ENCODE measurements at regions not wholly inside any gene's neighbourhood (a gene's known extent, or its start where the extent isn't known, plus 50 kb on each side); places are given as distances from the start of the nearest gene placed in this dataset.
"Not testable (repeated sequence)": the region's sequence is repeated elsewhere in the genome, so short reads cannot be mapped to it uniquely, and the experiment has no call there.

- no peaks in the 10 kb centered on the region for H3K27me3 ChIP-seq (ENCODE audit: low read depth, low read length)
- H3K27ac ChIP-seq (ENCODE audit: low read length), result no peak overlapping the region
- H3K4me1 ChIP-seq (ENCODE audit: control insufficient read depth in 1 of 2, insufficient read depth in 2 of 2, low read length in 2 of 2), result no peaks in the 10 kb centered on the region
- H3K4me3 ChIP-seq (ENCODE audit: low read depth in 1 of 2, low read length in 2 of 2), result no peak overlapping the region
- peaks cover 0 to 5% of the 10 kb centered on the region in 2 donors for H3K9me3 ChIP-seq (ENCODE audit: control insufficient read depth in 1 of 2, low read length in 2 of 2)
- H3K36me3 ChIP-seq (ENCODE audit: control insufficient read depth in 1 of 2, insufficient read depth in 2 of 2, low read length in 2 of 2), result no peaks in the 10 kb centered on the region
Observed at GRCh38 chr3:153349108-153349499, 187.1 kb downstream of the RAP2B start.

GRCh38 chr3:153350420-153350819, 188.4 kb downstream of the RAP2B start:
- Histone ChIP-seq H3K4me3 (ENCODE audit: low read depth in 1 of 2, low read length in 2 of 2) (no peak overlapping the region), H3K4me1 (ENCODE audit: control insufficient read depth in 1 of 2, insufficient read depth in 2 of 2, low read length in 2 of 2) (no peaks in the 10 kb centered on the region), H3K27ac (ENCODE audit: low read length) (no peak overlapping the region), H3K27me3 (ENCODE audit: low read depth, low read length) (no peaks in the 10 kb centered on the region), H3K36me3 (ENCODE audit: control insufficient read depth in 1 of 2, insufficient read depth in 2 of 2, low read length in 2 of 2) (no peaks in the 10 kb centered on the region), H3K9me3 (ENCODE audit: control insufficient read depth in 1 of 2, low read length in 2 of 2) (peaks cover 0 to 5% of the 10 kb centered on the region in 2 donors)

GRCh38 chr3:153354641-153355040, 192.6 kb downstream of the RAP2B start:
- Histone ChIP-seq H3K9me3 (ENCODE audit: control insufficient read depth in 1 of 2, low read length in 2 of 2) (no peaks in the 10 kb centered on the region), H3K36me3 (ENCODE audit: control insufficient read depth in 1 of 2, insufficient read depth in 2 of 2, low read length in 2 of 2) (no peaks in the 10 kb centered on the region), H3K4me1 (ENCODE audit: control insufficient read depth in 1 of 2, insufficient read depth in 2 of 2, low read length in 2 of 2) (no peaks in the 10 kb centered on the region), H3K27ac (ENCODE audit: low read length) (no peak overlapping the region), H3K27me3 (ENCODE audit: low read depth, low read length) (no peaks in the 10 kb centered on the region), H3K4me3 (ENCODE audit: low read depth in 1 of 2, low read length in 2 of 2) (no peak overlapping the region)

- Histone ChIP-seq H3K9me3 (ENCODE audit: control insufficient read depth in 1 of 2, low read length in 2 of 2) (no peaks in the 10 kb centered on the region), H3K4me3 (ENCODE audit: low read depth in 1 of 2, low read length in 2 of 2) (no peak overlapping the region), H3K27ac (ENCODE audit: low read length) (no peak overlapping the region), H3K27me3 (ENCODE audit: low read depth, low read length) (no peaks in the 10 kb centered on the region), H3K4me1 (ENCODE audit: control insufficient read depth in 1 of 2, insufficient read depth in 2 of 2, low read length in 2 of 2) (no peaks in the 10 kb centered on the region), H3K36me3 (ENCODE audit: control insufficient read depth in 1 of 2, insufficient read depth in 2 of 2, low read length in 2 of 2) (no peaks in the 10 kb centered on the region)
Observed at GRCh38 chr3:153355559-153355958, 193.5 kb downstream of the RAP2B start.

- no peaks in the 10 kb centered on the region for H3K27me3 ChIP-seq (ENCODE audit: low read depth, low read length)
- no peaks in the 10 kb centered on the region for H3K36me3 ChIP-seq (ENCODE audit: control insufficient read depth in 1 of 2, insufficient read depth in 2 of 2, low read length in 2 of 2)
- no peak overlapping the region for H3K27ac ChIP-seq (ENCODE audit: low read length)
- H3K4me1 ChIP-seq (ENCODE audit: control insufficient read depth in 1 of 2, insufficient read depth in 2 of 2, low read length in 2 of 2), result no peaks in the 10 kb centered on the region
- H3K9me3 ChIP-seq (ENCODE audit: control insufficient read depth in 1 of 2, low read length in 2 of 2), result no peaks in the 10 kb centered on the region
- no peak overlapping the region for H3K4me3 ChIP-seq (ENCODE audit: low read depth in 1 of 2, low read length in 2 of 2)
Observed at GRCh38 chr3:153356908-153357307, 194.9 kb downstream of the RAP2B start.

- Histone ChIP-seq H3K4me1 (ENCODE audit: control insufficient read depth in 1 of 2, insufficient read depth in 2 of 2, low read length in 2 of 2) (no peaks in the 10 kb centered on the region), H3K4me3 (ENCODE audit: low read depth in 1 of 2, low read length in 2 of 2) (no peak overlapping the region), H3K27ac (ENCODE audit: low read length) (no peak overlapping the region), H3K9me3 (ENCODE audit: control insufficient read depth in 1 of 2, low read length in 2 of 2) (no peaks in the 10 kb centered on the region), H3K27me3 (ENCODE audit: low read depth, low read length) (no peaks in the 10 kb centered on the region), H3K36me3 (ENCODE audit: control insufficient read depth in 1 of 2, insufficient read depth in 2 of 2, low read length in 2 of 2) (no peaks in the 10 kb centered on the region)
Observed at GRCh38 chr3:153357436-153357835, 195.4 kb downstream of the RAP2B start.

GRCh38 chr3:153369561-153370374, 207.7 kb downstream of the RAP2B start:
- Histone ChIP-seq H3K4me1 (ENCODE audit: control insufficient read depth in 1 of 2, insufficient read depth in 2 of 2, low read length in 2 of 2) (no peaks in the 10 kb centered on the region), H3K27me3 (ENCODE audit: low read depth, low read length) (no peaks in the 10 kb centered on the region), H3K9me3 (ENCODE audit: control insufficient read depth in 1 of 2, low read length in 2 of 2) (no peaks in the 10 kb centered on the region), H3K36me3 (ENCODE audit: control insufficient read depth in 1 of 2, insufficient read depth in 2 of 2, low read length in 2 of 2) (no peaks in the 10 kb centered on the region), H3K4me3 (ENCODE audit: low read depth in 1 of 2, low read length in 2 of 2) (no peak overlapping the region), H3K27ac (ENCODE audit: low read length) (no peak overlapping the region)

- H3K4me1 ChIP-seq (ENCODE audit: control insufficient read depth in 1 of 2, insufficient read depth in 2 of 2, low read length in 2 of 2), result no peaks in the 10 kb centered on the region
- H3K4me3 ChIP-seq (ENCODE audit: low read depth in 1 of 2, low read length in 2 of 2), result no peak overlapping the region
- no peaks in the 10 kb centered on the region for H3K27me3 ChIP-seq (ENCODE audit: low read depth, low read length)
- no peaks in the 10 kb centered on the region for H3K36me3 ChIP-seq (ENCODE audit: control insufficient read depth in 1 of 2, insufficient read depth in 2 of 2, low read length in 2 of 2)
- no peaks in the 10 kb centered on the region for H3K9me3 ChIP-seq (ENCODE audit: control insufficient read depth in 1 of 2, low read length in 2 of 2)
- H3K27ac ChIP-seq (ENCODE audit: low read length), result no peak overlapping the region
Observed at GRCh38 chr3:153370680-153371079, 208.7 kb downstream of the RAP2B start.

GRCh38 chr3:153372326-153372725, 210.3 kb downstream of the RAP2B start:
- Histone ChIP-seq H3K4me3 (ENCODE audit: low read depth in 1 of 2, low read length in 2 of 2) (no peak overlapping the region), H3K27ac (ENCODE audit: low read length) (no peak overlapping the region), H3K9me3 (ENCODE audit: control insufficient read depth in 1 of 2, low read length in 2 of 2) (no peaks in the 10 kb centered on the region), H3K27me3 (ENCODE audit: low read depth, low read length) (no peaks in the 10 kb centered on the region), H3K36me3 (ENCODE audit: control insufficient read depth in 1 of 2, insufficient read depth in 2 of 2, low read length in 2 of 2) (no peaks in the 10 kb centered on the region), H3K4me1 (ENCODE audit: control insufficient read depth in 1 of 2, insufficient read depth in 2 of 2, low read length in 2 of 2) (no peaks in the 10 kb centered on the region)

- H3K9me3 ChIP-seq (ENCODE audit: control insufficient read depth in 1 of 2, low read length in 2 of 2), result no peaks in the 10 kb centered on the region
- H3K4me3 ChIP-seq (ENCODE audit: low read depth in 1 of 2, low read length in 2 of 2), result no peak overlapping the region
- H3K27me3 ChIP-seq (ENCODE audit: low read depth, low read length), result no peaks in the 10 kb centered on the region
- no peaks in the 10 kb centered on the region for H3K36me3 ChIP-seq (ENCODE audit: control insufficient read depth in 1 of 2, insufficient read depth in 2 of 2, low read length in 2 of 2)
- H3K4me1 ChIP-seq (ENCODE audit: control insufficient read depth in 1 of 2, insufficient read depth in 2 of 2, low read length in 2 of 2), result no peaks in the 10 kb centered on the region
- no peak overlapping the region for H3K27ac ChIP-seq (ENCODE audit: low read length)
Observed at GRCh38 chr3:153373606-153374005, 211.6 kb downstream of the RAP2B start.

- H3K27me3 ChIP-seq (ENCODE audit: low read depth, low read length); H3K27ac ChIP-seq (ENCODE audit: low read length); H3K9me3 ChIP-seq (ENCODE audit: control insufficient read depth in 1 of 2, low read length in 2 of 2); H3K36me3 ChIP-seq (ENCODE audit: control insufficient read depth in 1 of 2, insufficient read depth in 2 of 2, low read length in 2 of 2); H3K4me1 ChIP-seq (ENCODE audit: control insufficient read depth in 1 of 2, insufficient read depth in 2 of 2, low read length in 2 of 2); H3K4me3 ChIP-seq (ENCODE audit: low read depth in 1 of 2, low read length in 2 of 2): not testable (repeated sequence)
Observed at GRCh38 chr3:153378366-153378765, 216.3 kb downstream of the RAP2B start.

GRCh38 chr3:153379516-153379915, 217.5 kb downstream of the RAP2B start:
- Histone ChIP-seq H3K4me3 (ENCODE audit: low read depth in 1 of 2, low read length in 2 of 2) (no peak overlapping the region), H3K9me3 (ENCODE audit: control insufficient read depth in 1 of 2, low read length in 2 of 2) (no peaks in the 10 kb centered on the region), H3K27ac (ENCODE audit: low read length) (no peak overlapping the region), H3K4me1 (ENCODE audit: control insufficient read depth in 1 of 2, insufficient read depth in 2 of 2, low read length in 2 of 2) (no peaks in the 10 kb centered on the region), H3K36me3 (ENCODE audit: control insufficient read depth in 1 of 2, insufficient read depth in 2 of 2, low read length in 2 of 2) (no peaks in the 10 kb centered on the region), H3K27me3 (ENCODE audit: low read depth, low read length) (no peaks in the 10 kb centered on the region)

All from muscle layer of duodenum (tissue), 2 donors.